Thymus (tissue), 11 donors: ENCODE measurements at regions not wholly inside any gene's neighbourhood (a gene's known extent, or its start where the extent isn't known, plus 50 kb on each side); places are given as distances from the start of the nearest gene placed in this dataset.

Experiments
- DNase-seq, 9 donors: peaks; one replicate each; pipeline ENCODE4 v3.0.0-alpha.2; 2013; ENCODE audit warnings: low spot score in 9 of 9, low read depth in 6 of 9, missing footprints in 1 of 9
- H3K27ac ChIP-seq, 2 donors: one replicate each; pipeline ENCODE4 v1.5.1; 2013; ENCODE audit warnings: control low read depth in 1 of 2, low read depth in 1 of 2, low read length in 1 of 2, mild to moderate bottlenecking in 1 of 2, moderate library complexity in 1 of 2
- H3K27me3 ChIP-seq, 2 donors: one replicate each; pipeline ENCODE4 v1.5.1; 2013; ENCODE audit warnings: low read length in 1 of 2; ENCODE audit not compliant: control insufficient read depth in 2 of 2, insufficient read depth in 1 of 2
- H3K36me3 ChIP-seq, 2 donors: one replicate each; pipeline ENCODE4 v1.5.1; 2013; ENCODE audit warnings: low read length in 1 of 2, mild to moderate bottlenecking in 1 of 2, moderate library complexity in 1 of 2; ENCODE audit not compliant: control insufficient read depth in 2 of 2, insufficient read depth in 2 of 2
- H3K4me1 ChIP-seq, 2 donors: one replicate each; pipeline ENCODE4 v1.5.1; 2013; ENCODE audit warnings: low read length in 2 of 2; ENCODE audit not compliant: control insufficient read depth in 2 of 2, insufficient read depth in 2 of 2
- H3K4me3 ChIP-seq, 2 donors: one replicate each; pipeline ENCODE4 v1.5.1; 2013; ENCODE audit warnings: low read length in 2 of 2, control low read depth in 1 of 2, mild to moderate bottlenecking in 1 of 2
- H3K9me3 ChIP-seq, 2 donors: one replicate each; pipeline ENCODE4 v1.5.1; 2013; ENCODE audit warnings: low read length in 1 of 2, mild to moderate bottlenecking in 1 of 2; ENCODE audit not compliant: control insufficient read depth in 2 of 2, insufficient read depth in 1 of 2
- WGBS: extraction: QIAGEN DNeasy Blood & Tissue Kit; methylation state at CpG from one replicate; pipeline ENCODE4 v1.1.7; 2013; 5-methylcytosine and 5-hydroxymethylcytosine counted together
- donor health status: healthy.

DNA sequence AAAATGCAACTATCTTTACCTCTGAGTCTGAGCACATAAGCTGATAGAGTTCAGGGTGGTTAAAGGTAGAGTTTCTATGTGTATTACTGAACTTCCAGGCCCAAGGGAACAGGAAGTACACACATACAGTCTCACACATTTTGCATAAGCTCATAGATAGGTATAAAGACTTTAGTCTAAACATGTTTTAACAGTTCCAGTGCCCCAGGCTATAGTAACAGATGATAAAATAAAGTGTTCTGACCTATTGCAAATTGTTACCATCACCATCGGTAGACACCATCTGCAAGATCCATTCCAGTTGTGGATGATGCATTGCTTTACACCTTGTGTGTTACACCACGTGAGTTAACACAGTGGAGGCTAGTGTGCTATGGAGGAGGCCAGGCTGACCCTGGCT lies 95.8 kb downstream of the TMEM174 start:
- no peaks in the 10 kb centered on the region for H3K4me1 ChIP-seq
- 99% methylated on average over 2 of the region's 2 CpGs for WGBS

DNA sequence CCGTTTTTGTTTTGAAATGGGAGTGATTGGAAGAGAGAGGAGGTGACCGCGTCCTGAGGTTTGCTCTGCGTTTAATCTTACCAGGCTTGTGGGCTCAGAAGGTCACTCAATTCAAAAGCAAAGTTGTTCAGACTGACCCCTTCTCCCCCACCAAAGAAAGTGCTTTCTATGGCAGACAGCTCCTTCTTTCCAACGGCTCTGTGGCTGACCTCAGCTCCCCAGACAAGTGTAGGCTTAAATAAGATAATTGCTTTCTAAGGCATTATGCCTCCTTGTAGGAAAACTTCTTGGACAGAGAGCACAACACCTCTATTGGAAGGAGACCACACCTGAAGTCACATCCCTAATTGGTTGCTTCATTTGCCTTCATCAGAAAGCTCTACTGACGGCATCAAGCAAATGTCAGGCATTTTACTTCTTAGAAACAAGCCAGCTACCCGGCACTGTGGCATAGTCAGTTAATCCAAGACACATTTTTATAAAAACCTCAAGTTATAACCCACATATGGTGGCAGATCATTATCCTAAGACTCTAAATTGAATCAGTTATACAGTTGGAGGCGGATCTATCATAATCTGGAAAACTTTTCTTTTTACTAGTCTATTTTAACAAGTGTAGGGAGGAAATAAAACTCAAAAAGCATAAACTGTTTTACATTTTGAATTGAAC lies 94.9 kb downstream of the TMEM174 start:
- H3K27me3 ChIP-seq, result peaks cover 0 to 7% of the 10 kb centered on the region in 2 donors
- DNase-seq, result no peak
- H3K4me1 ChIP-seq, result no peaks in the 10 kb centered on the region
- no peak overlapping the region for H3K27ac ChIP-seq
- H3K4me3 ChIP-seq, result no peak overlapping the region
- WGBS, result 76% methylated on average over 8 of the region's 8 CpGs
- no peaks in the 10 kb centered on the region for H3K36me3 ChIP-seq
- H3K9me3 ChIP-seq, result no peaks in the 10 kb centered on the region

More for the DNA sequence above, 95.8 kb downstream of the TMEM174 start:
- DNase-seq, result no peak
- H3K36me3 ChIP-seq, result no peaks in the 10 kb centered on the region
- H3K27ac ChIP-seq, result no peak overlapping the region
- H3K4me3 ChIP-seq, result no peak overlapping the region
- no peaks in the 10 kb centered on the region for H3K9me3 ChIP-seq
- H3K27me3 ChIP-seq, result peaks cover 0 to 7% of the 10 kb centered on the region in 2 donors

DNA sequence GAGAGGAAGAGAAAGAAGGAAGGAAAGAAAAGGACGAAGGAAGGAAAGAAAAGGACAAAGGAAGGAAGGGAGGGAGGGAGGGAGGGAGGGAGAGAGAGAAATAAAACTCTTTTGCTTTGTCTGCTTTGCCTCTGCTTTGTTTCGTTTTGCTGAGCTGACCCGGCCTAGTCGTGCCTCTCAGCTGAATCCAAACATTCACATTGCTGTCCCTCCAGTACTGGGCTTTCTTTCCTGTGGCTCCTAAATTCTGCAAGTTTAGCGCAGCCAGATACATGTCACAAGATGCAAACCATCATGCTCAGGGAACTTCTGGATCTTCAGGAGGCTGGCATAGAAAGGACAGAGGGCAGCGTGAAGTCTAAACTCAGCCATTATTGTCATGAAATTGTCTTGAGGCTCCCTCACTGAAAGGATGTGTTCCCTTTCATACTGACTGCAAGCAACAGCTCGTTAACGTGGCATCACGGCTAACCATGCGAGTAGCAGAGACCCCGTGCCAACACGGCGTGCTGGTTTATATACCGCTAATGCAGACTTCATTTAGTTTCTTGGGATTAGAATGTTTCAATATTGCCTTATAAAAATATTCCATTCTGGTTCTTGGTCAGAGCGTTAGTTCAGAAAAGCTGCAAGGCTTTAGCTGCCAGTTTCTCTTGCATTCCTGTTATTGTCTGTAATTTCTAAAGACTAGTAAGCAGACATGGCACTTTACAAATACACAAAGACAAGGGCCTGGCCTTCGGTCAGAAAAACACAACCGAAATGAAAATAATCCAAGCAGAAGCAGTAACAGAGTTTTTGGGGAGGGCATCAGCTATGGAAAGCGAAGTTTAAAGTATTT lies 94.2 kb downstream of the TMEM174 start:
- WGBS, result 67% methylated on average over 18 of the region's 18 CpGs
- Histone ChIP-seq H3K27me3 (peaks cover 0 to 7% of the 10 kb centered on the region in 2 donors), H3K4me1 (no peaks in the 10 kb centered on the region), H3K27ac (no peak overlapping the region), H3K4me3 (no peak overlapping the region), H3K36me3 (no peaks in the 10 kb centered on the region), H3K9me3 (no peaks in the 10 kb centered on the region)
- DNase-seq, result no peak

DNA sequence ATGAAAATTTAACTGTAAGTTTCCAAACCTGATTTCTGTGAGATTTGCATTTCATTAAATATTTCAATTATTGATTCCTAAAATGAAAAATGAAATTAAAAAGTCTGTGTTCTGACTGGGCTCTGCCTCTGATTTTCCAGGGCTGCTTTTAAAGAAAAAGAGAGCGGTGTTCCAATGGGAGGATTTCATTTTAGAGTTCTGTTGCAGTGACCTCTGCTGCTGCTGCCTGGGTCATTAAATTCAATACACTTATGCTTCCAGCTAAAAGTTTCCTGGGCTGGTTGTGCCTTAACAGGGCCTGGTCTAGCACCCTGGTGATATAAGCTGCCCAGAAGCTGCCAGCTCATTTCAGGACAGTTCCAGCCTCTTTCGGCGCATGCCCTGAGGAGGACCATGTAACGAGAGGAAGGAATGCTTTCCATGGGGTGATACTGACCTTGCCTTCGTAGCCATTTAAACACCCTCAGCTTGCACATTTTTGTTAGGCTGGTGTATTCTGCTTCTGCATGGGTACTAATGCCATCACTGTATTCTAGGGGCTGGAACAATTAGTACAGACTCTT lies 93.3 kb downstream of the TMEM174 start:
- Histone ChIP-seq H3K9me3 (no peaks in the 10 kb centered on the region), H3K4me3 (no peak overlapping the region), H3K27ac (no peak overlapping the region), H3K27me3 (peaks cover 0 to 7% of the 10 kb centered on the region in 2 donors), H3K4me1 (no peaks in the 10 kb centered on the region), H3K36me3 (no peaks in the 10 kb centered on the region)
- no peak for DNase-seq
- WGBS, result 97% methylated on average over 5 of the region's 5 CpGs

DNA sequence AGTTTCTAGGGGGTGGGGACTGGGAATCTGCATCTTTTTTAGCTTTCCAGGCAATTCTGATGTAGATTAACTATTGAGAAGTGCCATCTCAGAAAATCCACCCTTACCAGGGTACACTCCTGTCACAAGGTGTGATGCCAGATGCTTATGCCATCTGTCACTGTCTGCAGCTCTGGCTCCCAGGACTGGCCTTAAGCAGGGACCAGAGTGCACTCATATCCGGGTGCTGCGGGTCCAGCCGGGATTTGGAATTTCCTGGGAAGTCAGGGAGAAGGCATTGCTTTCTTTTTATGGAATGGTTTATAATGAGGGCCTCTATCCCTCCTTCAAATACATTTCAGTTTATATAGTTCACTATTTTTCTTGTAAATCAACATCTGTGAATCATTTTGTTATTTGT lies 92.6 kb downstream of the TMEM174 start:
- 78% methylated on average over 3 of the region's 3 CpGs for WGBS

GRCh38 chr5:73264631-73265030 lies 91.6 kb downstream of the TMEM174 start:
- no peak overlapping the region for H3K27ac ChIP-seq
- no peak overlapping the region for H3K4me3 ChIP-seq
- no peaks in the 10 kb centered on the region for H3K9me3 ChIP-seq
- no peaks in the 10 kb centered on the region for H3K36me3 ChIP-seq
- no peaks in the 10 kb centered on the region for H3K4me1 ChIP-seq
- peaks cover 0 to 7% of the 10 kb centered on the region in 2 donors for H3K27me3 ChIP-seq
- DNase-seq, result no peak
- 89% methylated on average over 5 of the region's 5 CpGs for WGBS

More for the DNA sequence above, 92.6 kb downstream of the TMEM174 start:
- H3K36me3 ChIP-seq, result no peaks in the 10 kb centered on the region
- no peaks in the 10 kb centered on the region for H3K4me1 ChIP-seq
- H3K27me3 ChIP-seq, result peaks cover 0 to 7% of the 10 kb centered on the region in 2 donors
- H3K27ac ChIP-seq, result no peak overlapping the region
- DNase-seq, result no peak
- no peak overlapping the region for H3K4me3 ChIP-seq
- no peaks in the 10 kb centered on the region for H3K9me3 ChIP-seq

- H3K27ac ChIP-seq, result no peak overlapping the region
These were observed 90.2 kb downstream of the TMEM174 start for GRCh38 chr5:73263001-73263710.

DNA sequence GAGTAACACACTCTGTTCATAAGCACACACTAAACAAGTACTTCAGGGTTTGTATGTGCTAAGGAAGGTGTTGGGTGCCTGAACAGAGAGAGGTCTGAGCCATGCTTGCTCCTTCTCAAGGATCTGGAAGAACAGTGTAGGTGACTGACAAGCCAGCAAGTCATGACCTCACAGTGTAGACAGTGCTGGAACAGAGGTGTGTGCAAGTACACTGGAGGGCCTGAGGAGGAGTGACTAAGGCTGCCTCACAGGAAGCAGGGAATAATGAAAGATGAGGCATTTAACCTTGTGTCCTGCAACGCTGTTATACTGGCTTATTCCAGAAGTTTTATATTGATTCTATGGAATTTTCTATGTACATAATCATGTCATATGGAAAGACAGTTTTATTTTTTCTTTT lies 83.9 kb downstream of the TMEM174 start:
- Histone ChIP-seq H3K4me1 (no peaks in the 10 kb centered on the region), H3K27ac (no peak overlapping the region), H3K9me3 (peaks cover 0 to 1% of the 10 kb centered on the region in 2 donors), H3K27me3 (peaks cover 0 to 2% of the 10 kb centered on the region in 2 donors), H3K4me3 (no peak overlapping the region), H3K36me3 (no peaks in the 10 kb centered on the region)
- no peak for DNase-seq
- WGBS, result 98% methylated on average over 1 of the region's 1 CpG

More at GRCh38 chr5:73263001-73263710, 90.2 kb downstream of the TMEM174 start:
- H3K9me3 ChIP-seq, result no peaks in the 10 kb centered on the region
- DNase-seq, result no peak
- H3K36me3 ChIP-seq, result no peaks in the 10 kb centered on the region
- H3K4me3 ChIP-seq, result no peak overlapping the region
- H3K4me1 ChIP-seq, result no peaks in the 10 kb centered on the region
- peaks cover 0 to 7% of the 10 kb centered on the region in 2 donors for H3K27me3 ChIP-seq
